Tibial nerve (tissue), 4 donors: ENCODE measurements at regions not wholly inside any gene's neighbourhood (a gene's known extent, or its start where the extent isn't known, plus 50 kb on each side); places are given as distances from the start of the nearest gene placed in this dataset.

Experiments
- CTCF ChIP-seq, 5 experiments: fragments of 200-600 bp in 3 of 5; fragments of 450-650 bp in 2 of 5; sonication (generic) in 3 of 5; IDR thresholded peaks; one replicate each; pipeline ENCODE4 v1.5.1; 2016 to 2019; ENCODE audit warnings: antibody characterized with exemption in 5 of 5, mild to moderate bottlenecking in 3 of 5, moderate library complexity in 2 of 5
- EP300 ChIP-seq, 2 donors: sonication (generic); formaldehyde crosslinking; IDR thresholded peaks; one replicate each; pipeline ENCODE4 v1.6.1; 2017; ENCODE audit warnings: antibody characterized with exemption in 2 of 2, mild to moderate bottlenecking in 1 of 2
- POLR2A ChIP-seq, 2 donors: fragments of 450-650 bp; IDR thresholded peaks; one replicate each; pipeline ENCODE4 v1.6.1; 2017; ENCODE audit warnings: antibody characterized with exemption in 2 of 2, mild to moderate bottlenecking in 2 of 2, moderate library complexity in 2 of 2

- TF ChIP-seq CTCF (IDR thresholded peaks at IDR 0.05): no peak
- no peak for TF ChIP-seq POLR2A (IDR thresholded peaks at IDR 0.05)
- no peak for TF ChIP-seq EP300 (IDR thresholded peaks at IDR 0.05)
Observed at GRCh38 chr4:183563874-183564273, 59.0 kb downstream of the ING2 start.
